ENCODE measurements at regions not wholly inside any gene's neighbourhood (a gene's known extent, or its start where the extent isn't known, plus 50 kb on each side); places are given as distances from the start of the nearest gene placed in this dataset.

DNA sequence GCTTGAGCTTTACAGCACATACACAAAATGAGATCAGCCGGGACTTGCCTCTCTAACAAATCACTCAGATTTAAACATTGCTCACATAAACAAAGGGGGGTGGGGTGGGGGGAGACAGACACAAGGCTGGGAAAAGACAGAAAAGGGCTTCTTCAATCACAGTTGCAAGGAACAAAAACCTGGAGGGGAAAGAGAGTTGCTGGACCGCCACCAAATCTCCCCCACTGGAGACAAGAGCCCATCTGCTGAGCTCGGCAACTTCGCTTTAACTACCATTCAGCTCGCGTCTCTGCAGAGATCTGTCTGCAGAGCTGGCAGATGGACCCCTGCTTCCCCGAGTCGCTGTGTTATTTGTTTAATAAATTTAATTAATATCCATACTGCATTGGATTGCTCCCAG, 165.0 kb downstream of the RCN1 start:
- TF ChIP-seq, protein P1, sequence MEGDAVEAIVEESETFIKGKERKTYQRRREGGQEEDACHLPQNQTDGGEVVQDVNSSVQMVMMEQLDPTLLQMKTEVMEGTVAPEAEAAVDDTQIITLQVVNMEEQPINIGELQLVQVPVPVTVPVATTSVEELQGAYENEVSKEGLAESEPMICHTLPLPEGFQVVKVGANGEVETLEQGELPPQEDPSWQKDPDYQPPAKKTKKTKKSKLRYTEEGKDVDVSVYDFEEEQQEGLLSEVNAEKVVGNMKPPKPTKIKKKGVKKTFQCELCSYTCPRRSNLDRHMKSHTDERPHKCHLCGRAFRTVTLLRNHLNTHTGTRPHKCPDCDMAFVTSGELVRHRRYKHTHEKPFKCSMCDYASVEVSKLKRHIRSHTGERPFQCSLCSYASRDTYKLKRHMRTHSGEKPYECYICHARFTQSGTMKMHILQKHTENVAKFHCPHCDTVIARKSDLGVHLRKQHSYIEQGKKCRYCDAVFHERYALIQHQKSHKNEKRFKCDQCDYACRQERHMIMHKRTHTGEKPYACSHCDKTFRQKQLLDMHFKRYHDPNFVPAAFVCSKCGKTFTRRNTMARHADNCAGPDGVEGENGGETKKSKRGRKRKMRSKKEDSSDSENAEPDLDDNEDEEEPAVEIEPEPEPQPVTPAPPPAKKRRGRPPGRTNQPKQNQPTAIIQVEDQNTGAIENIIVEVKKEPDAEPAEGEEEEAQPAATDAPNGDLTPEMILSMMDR (IDR thresholded peaks at IDR 0.05 in 8 of 11, conservative IDR thresholded peaks at IDR 0.05 in 3 of 11): no peak
- TF ChIP-seq POLR2AphosphoS5 (IDR thresholded peaks at IDR 0.05) (no peak), POLR2A (IDR thresholded peaks at IDR 0.05) (no peak)

Measured in spleen (tissue), 7 donors.